SK-N-MC (cell line): ENCODE measurements at regions not wholly inside any gene's neighbourhood (a gene's known extent, or its start where the extent isn't known, plus 50 kb on each side); places are given as distances from the start of the nearest gene placed in this dataset.

ENCODE experiments used
- DNase-seq: peaks from one replicate; pipeline ENCODE4 v3.0.0-alpha.2; 2011; ENCODE audit warnings: low read depth, low spot score
- H3K27ac ChIP-seq: fragments of 200-600 bp; sonication (generic); 2 replicates; pipeline ENCODE4 v1.5.1; 2016; ENCODE audit warnings: mixed run types
- H3K36me3 ChIP-seq: fragments of 200-600 bp; sonication (generic); 2 replicates; pipeline ENCODE4 v1.6.1; 2017; ENCODE audit warnings: antibody characterized with exemption, low read length, mixed read lengths; ENCODE audit not compliant: insufficient read depth
- H3K4me3 ChIP-seq: fragments of 200-600 bp; sonication (generic); 2 replicates; pipeline ENCODE4 v1.5.1; 2016
- H3K9ac ChIP-seq: fragments of 200-600 bp; sonication (generic); 2 replicates; pipeline ENCODE4 v1.8.0; 2017; ENCODE audit warnings: mixed run types, mixed read lengths; ENCODE audit not compliant: insufficient read length
- H3K9me3 ChIP-seq: fragments of 200-600 bp; sonication (generic); 2 replicates; pipeline ENCODE4 v1.6.1; 2017; ENCODE audit warnings: low read depth, mild to moderate bottlenecking, antibody characterized with exemption, low read length, moderate library complexity, mixed read lengths
- EZH2 ChIP-seq: fragments of 200-600 bp; sonication (generic); IDR thresholded peaks from one replicate; pipeline ENCODE4 v1.6.1; 2017; ENCODE audit warnings: antibody characterized with exemption
- FOXP2 ChIP-seq: optimal IDR thresholded peaks from 2 replicates; pipeline ENCODE3; 2011; ENCODE audit warnings: mild to moderate bottlenecking, moderate library complexity; ENCODE audit not compliant: insufficient read depth; ENCODE audit errors: extremely low read length, control extremely low read depth
- POLR2AphosphoS5 ChIP-seq: IDR thresholded peaks from 2 replicates; pipeline ENCODE4 v1.6.1; 2012; ENCODE audit warnings: mild to moderate bottlenecking, low read depth, low read length, borderline replicate concordance

DNA sequence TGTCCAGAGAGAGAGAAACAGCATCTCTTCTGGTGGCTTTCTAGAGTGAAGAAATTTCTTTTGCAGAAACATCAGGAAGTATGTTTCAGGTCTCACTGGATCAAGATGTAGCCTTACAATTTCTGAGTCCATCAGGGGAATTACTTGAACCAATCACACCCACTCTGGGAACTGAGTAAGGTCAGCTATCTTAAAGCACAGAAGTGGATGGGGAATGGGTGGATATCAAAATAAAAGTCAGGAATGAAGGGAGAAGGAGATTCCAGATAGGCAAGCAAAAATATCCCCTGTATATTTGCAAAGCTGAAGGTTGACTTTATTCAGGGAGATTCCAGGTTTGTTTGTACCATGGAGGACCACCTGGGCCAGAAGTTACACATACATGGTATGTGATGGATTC, 188.0 kb downstream of the CYRIA start:
- no peaks in the 10 kb centered on the region for H3K9me3 ChIP-seq
- H3K27ac ChIP-seq, result no peak overlapping the region
- no peak overlapping the region for H3K9ac ChIP-seq
- DNase-seq, result no peak
- no peaks in the 10 kb centered on the region for H3K36me3 ChIP-seq
- TF ChIP-seq FOXP2 (no peak), EZH2 (no peak), POLR2AphosphoS5 (no peak)
- H3K4me3 ChIP-seq, result no peak overlapping the region

GRCh38 chr2:16476866-16477265, 188.8 kb downstream of the CYRIA start:
- H3K9ac ChIP-seq, result no peak overlapping the region
- no peak for DNase-seq
- H3K4me3 ChIP-seq, result no peak overlapping the region
- H3K27ac ChIP-seq, result no peak overlapping the region
- no peaks in the 10 kb centered on the region for H3K9me3 ChIP-seq
- TF ChIP-seq EZH2 (no peak), FOXP2 (no peak)
- no peaks in the 10 kb centered on the region for H3K36me3 ChIP-seq

- Histone ChIP-seq H3K36me3 (no peaks in the 10 kb centered on the region), H3K9ac (no peak overlapping the region)
- TF ChIP-seq FOXP2, result no peak
- no peak for TF ChIP-seq EZH2
- TF ChIP-seq POLR2AphosphoS5, result no peak
These were observed 189.6 kb downstream of the CYRIA start for GRCh38 chr2:16475986-16476567.

DNA sequence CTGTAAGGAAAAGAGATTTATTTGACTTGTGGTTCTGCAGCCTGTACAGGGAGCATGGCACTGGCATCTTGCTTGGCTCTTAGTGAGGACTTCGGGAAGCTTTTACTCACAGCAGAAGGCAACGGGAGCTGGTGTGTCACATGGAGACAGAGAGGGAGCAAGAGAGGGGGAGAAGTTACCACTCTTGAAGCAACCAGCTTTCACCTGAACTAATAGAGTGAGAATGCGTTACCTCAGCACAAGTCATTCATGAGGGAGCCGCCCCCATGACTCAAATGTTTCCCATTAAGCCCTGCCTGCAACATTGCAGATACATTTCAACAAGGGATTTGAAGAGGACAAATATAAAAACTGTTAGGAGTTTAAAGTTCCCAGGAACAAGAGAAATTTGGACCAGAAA, 190.0 kb downstream of the CYRIA start:
- H3K36me3 ChIP-seq, result no peaks in the 10 kb centered on the region
- no peak overlapping the region for H3K9ac ChIP-seq
- H3K4me3 ChIP-seq, result no peak overlapping the region
- no peak for DNase-seq
- no peak for TF ChIP-seq EZH2
- no peak for TF ChIP-seq FOXP2
- TF ChIP-seq POLR2AphosphoS5, result no peak
- H3K27ac ChIP-seq, result no peak overlapping the region
- no peaks in the 10 kb centered on the region for H3K9me3 ChIP-seq

More at GRCh38 chr2:16475986-16476567, 189.6 kb downstream of the CYRIA start:
- Histone ChIP-seq H3K27ac (no peak overlapping the region), H3K9me3 (no peaks in the 10 kb centered on the region), H3K4me3 (no peak overlapping the region)
- no peak for DNase-seq

GRCh38 chr2:16473575-16473974, 192.1 kb downstream of the CYRIA start:
- Histone ChIP-seq H3K9me3 (no peaks in the 10 kb centered on the region), H3K27ac (no peak overlapping the region), H3K4me3 (no peak overlapping the region), H3K36me3 (no peaks in the 10 kb centered on the region), H3K9ac (no peak overlapping the region)
- TF ChIP-seq POLR2AphosphoS5 (no peak), EZH2 (no peak), FOXP2 (no peak)
- DNase-seq, result no peak

DNA sequence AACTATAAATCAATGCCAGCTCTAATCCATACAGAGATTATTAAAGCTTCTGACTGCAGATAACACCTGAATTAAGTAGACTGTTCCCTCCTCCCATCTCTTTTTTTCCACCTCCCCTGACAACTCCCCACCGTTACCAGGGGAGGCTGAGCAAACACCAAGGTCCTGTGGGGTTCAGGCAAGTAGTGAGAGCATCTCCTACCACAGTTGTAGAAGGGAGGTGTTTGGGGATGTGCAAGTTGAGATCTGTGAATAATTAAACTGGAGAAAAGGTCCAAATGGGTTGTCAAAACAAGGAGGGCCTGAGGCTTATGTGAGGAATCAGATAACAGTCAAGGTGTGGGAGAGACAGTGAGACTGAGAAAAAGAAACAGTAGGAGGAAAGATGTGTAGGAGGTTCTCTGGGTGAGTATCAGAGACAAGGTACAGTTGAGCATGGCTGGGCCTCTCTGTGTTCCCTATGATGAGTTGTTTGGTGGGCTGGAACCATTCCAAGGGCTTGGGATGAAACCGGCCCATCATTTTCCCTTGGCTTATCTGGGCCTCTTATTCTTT, 194.6 kb downstream of the CYRIA start:
- TF ChIP-seq EZH2, result no peak
- no peak for TF ChIP-seq POLR2AphosphoS5
- TF ChIP-seq FOXP2, result no peak
- DNase-seq, result no peak
- H3K9me3 ChIP-seq, result no peaks in the 10 kb centered on the region
- no peaks in the 10 kb centered on the region for H3K36me3 ChIP-seq
- no peak overlapping the region for H3K9ac ChIP-seq
- no peak overlapping the region for H3K27ac ChIP-seq
- no peak overlapping the region for H3K4me3 ChIP-seq

- DNase-seq, result no peak
- no peak overlapping the region for H3K4me3 ChIP-seq
- H3K9ac ChIP-seq, result no peak overlapping the region
- H3K27ac ChIP-seq, result no peak overlapping the region
- H3K9me3 ChIP-seq, result no peaks in the 10 kb centered on the region
- TF ChIP-seq FOXP2, result no peak
- no peak for TF ChIP-seq EZH2
- no peak for TF ChIP-seq POLR2AphosphoS5
- H3K36me3 ChIP-seq, result no peaks in the 10 kb centered on the region
These were observed 198.8 kb downstream of the CYRIA start for GRCh38 chr2:16466821-16467151.

GRCh38 chr2:16466133-16466820, 199.4 kb downstream of the CYRIA start:
- no peak for TF ChIP-seq FOXP2
- no peak for TF ChIP-seq EZH2
- no peak for TF ChIP-seq POLR2AphosphoS5
- H3K9ac ChIP-seq, result no peak overlapping the region
- no peak overlapping the region for H3K27ac ChIP-seq
- H3K4me3 ChIP-seq, result no peak overlapping the region
- H3K9me3 ChIP-seq, result no peaks in the 10 kb centered on the region
- no peaks in the 10 kb centered on the region for H3K36me3 ChIP-seq
- DNase-seq, result no peak
